ENCODE measurements at regions not wholly inside any gene's neighbourhood (a gene's known extent, or its start where the extent isn't known, plus 50 kb on each side); places are given as distances from the start of the nearest gene placed in this dataset.

DNA sequence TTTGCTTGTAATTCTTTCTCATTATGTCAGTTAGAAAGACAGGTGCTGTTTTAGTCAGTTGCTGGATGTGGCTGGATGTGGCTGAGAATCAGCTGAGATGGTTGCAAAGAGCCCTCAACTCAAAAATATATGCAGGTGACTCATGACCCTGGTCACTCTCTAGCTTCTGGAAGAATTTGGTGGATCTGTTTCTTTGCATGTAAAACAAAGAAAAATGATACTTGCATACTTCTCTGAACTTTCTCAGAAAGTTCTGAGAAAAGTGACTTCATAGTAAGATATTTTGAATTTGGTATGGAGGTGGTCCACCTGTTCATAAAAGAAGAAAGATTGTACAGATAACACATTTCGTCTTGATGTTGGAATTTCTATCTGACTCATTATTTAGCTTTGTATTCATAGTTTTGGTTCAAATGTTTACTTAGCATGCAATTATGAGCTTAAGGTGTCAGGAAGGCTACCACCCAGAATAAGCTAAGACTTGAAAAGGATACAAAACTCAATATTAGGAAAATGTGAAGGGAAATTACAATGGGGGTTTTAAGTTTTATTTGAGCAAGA lies 163.2 kb upstream of the OLIG3 start:
- no peak for TF ChIP-seq ZFP30 (CRISPR knock-in tag; IDR thresholded peaks at IDR 0.05)
- TF ChIP-seq, protein P1, sequence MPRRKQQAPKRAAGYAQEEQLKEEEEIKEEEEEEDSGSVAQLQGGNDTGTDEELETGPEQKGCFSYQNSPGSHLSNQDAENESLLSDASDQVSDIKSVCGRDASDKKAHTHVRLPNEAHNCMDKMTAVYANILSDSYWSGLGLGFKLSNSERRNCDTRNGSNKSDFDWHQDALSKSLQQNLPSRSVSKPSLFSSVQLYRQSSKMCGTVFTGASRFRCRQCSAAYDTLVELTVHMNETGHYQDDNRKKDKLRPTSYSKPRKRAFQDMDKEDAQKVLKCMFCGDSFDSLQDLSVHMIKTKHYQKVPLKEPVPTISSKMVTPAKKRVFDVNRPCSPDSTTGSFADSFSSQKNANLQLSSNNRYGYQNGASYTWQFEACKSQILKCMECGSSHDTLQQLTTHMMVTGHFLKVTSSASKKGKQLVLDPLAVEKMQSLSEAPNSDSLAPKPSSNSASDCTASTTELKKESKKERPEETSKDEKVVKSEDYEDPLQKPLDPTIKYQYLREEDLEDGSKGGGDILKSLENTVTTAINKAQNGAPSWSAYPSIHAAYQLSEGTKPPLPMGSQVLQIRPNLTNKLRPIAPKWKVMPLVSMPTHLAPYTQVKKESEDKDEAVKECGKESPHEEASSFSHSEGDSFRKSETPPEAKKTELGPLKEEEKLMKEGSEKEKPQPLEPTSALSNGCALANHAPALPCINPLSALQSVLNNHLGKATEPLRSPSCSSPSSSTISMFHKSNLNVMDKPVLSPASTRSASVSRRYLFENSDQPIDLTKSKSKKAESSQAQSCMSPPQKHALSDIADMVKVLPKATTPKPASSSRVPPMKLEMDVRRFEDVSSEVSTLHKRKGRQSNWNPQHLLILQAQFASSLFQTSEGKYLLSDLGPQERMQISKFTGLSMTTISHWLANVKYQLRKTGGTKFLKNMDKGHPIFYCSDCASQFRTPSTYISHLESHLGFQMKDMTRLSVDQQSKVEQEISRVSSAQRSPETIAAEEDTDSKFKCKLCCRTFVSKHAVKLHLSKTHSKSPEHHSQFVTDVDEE (CRISPR knock-in tag; IDR thresholded peaks at IDR 0.05) = no peak
- no peak for TF ChIP-seq ZC3H10 (CRISPR knock-in tag; IDR thresholded peaks at IDR 0.05)
- no peak for TF ChIP-seq PATZ1 (CRISPR knock-in tag; IDR thresholded peaks at IDR 0.05; ENCODE audit: borderline replicate concordance)
- TF ChIP-seq OSR1 (CRISPR knock-in tag; IDR thresholded peaks at IDR 0.05) = no peak
- TF ChIP-seq, protein P2, sequence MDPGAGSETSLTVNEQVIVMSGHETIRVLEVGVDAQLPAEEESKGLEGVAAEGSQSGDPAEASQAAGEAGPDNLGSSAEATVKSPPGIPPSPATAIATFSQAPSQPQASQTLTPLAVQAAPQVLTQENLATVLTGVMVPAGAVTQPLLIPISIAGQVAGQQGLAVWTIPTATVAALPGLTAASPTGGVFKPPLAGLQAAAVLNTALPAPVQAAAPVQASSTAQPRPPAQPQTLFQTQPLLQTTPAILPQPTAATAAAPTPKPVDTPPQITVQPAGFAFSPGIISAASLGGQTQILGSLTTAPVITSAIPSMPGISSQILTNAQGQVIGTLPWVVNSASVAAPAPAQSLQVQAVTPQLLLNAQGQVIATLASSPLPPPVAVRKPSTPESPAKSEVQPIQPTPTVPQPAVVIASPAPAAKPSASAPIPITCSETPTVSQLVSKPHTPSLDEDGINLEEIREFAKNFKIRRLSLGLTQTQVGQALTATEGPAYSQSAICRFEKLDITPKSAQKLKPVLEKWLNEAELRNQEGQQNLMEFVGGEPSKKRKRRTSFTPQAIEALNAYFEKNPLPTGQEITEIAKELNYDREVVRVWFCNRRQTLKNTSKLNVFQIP (CRISPR knock-in tag; IDR thresholded peaks at IDR 0.05; ENCODE audit: borderline replicate concordance, low read depth) = no peak
- no peak for TF ChIP-seq ARNTL (CRISPR knock-in tag; IDR thresholded peaks at IDR 0.05; ENCODE audit: borderline replicate concordance, low read depth)
- TF ChIP-seq GLIS3 (CRISPR knock-in tag; IDR thresholded peaks at IDR 0.05) = no peak
- no peak for TF ChIP-seq SNAI2 (CRISPR knock-in tag; IDR thresholded peaks at IDR 0.05)
